Thyroid gland (tissue), 4 donors: ENCODE measurements at regions not wholly inside any gene's neighbourhood (a gene's known extent, or its start where the extent isn't known, plus 50 kb on each side); places are given as distances from the start of the nearest gene placed in this dataset.

Experiments used
- POLR2A ChIP-seq, 2 donors: fragments of 450-650 bp; IDR thresholded peaks; one replicate each; pipeline ENCODE4 v1.6.1; 2017; ENCODE audit warnings: antibody characterized with exemption in 2 of 2, mild to moderate bottlenecking in 2 of 2, moderate library complexity in 1 of 2
- TF ChIP-seq, protein P1 (sequence below), 6 experiments: fragments of 200-600 bp in 3 of 6; fragments of 450-650 bp in 3 of 6; sonication (generic) in 3 of 6; IDR thresholded peaks; one replicate each; pipeline ENCODE4 v1.5.1; 2016 to 2019; ENCODE audit warnings: antibody characterized with exemption in 6 of 6, mild to moderate bottlenecking in 2 of 6, inconsistent platforms in 1 of 6, moderate library complexity in 1 of 6

DNA sequence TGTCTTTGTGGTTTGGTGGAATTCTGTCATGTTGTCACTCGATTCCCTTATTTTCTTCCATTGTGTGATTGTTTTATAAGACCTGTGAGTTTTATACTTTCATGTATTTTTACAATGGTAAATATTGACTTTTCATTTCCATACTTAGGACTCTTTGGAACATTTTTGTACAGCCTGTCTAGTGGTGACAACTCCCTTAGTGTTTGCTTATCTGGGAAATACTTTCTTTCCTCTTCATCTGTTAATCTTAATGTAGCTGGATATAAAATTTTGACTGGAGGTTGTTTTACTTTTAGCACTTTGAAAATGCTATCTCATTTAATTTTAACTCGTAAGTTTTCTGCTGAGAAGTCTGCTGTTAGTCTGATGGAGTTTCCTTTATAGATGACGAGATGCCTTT, 310.5 kb downstream of the NUF2 start:
- TF ChIP-seq, protein P1, sequence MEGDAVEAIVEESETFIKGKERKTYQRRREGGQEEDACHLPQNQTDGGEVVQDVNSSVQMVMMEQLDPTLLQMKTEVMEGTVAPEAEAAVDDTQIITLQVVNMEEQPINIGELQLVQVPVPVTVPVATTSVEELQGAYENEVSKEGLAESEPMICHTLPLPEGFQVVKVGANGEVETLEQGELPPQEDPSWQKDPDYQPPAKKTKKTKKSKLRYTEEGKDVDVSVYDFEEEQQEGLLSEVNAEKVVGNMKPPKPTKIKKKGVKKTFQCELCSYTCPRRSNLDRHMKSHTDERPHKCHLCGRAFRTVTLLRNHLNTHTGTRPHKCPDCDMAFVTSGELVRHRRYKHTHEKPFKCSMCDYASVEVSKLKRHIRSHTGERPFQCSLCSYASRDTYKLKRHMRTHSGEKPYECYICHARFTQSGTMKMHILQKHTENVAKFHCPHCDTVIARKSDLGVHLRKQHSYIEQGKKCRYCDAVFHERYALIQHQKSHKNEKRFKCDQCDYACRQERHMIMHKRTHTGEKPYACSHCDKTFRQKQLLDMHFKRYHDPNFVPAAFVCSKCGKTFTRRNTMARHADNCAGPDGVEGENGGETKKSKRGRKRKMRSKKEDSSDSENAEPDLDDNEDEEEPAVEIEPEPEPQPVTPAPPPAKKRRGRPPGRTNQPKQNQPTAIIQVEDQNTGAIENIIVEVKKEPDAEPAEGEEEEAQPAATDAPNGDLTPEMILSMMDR (IDR thresholded peaks at IDR 0.05) = no peak
- no peak for TF ChIP-seq POLR2A (IDR thresholded peaks at IDR 0.05)
